ENCODE measurements at regions not wholly inside any gene's neighbourhood (a gene's known extent, or its start where the extent isn't known, plus 50 kb on each side); places are given as distances from the start of the nearest gene placed in this dataset.

- Histone ChIP-seq H3K36me3 (ENCODE audit: control insufficient read depth in 2 of 2, insufficient read depth in 2 of 2, low read length in 2 of 2) (no peaks in the 10 kb centered on the region), H3K4me3 (ENCODE audit: low read length in 2 of 2) (no peak overlapping the region), H3K27ac (ENCODE audit: low read length) (no peak overlapping the region), H3K4me1 (ENCODE audit: control insufficient read depth, insufficient read depth, low read length) (no peaks in the 10 kb centered on the region), H3K9me3 (ENCODE audit: control insufficient read depth in 2 of 2, low read length in 2 of 2) (no peaks in the 10 kb centered on the region), H3K27me3 (ENCODE audit: control insufficient read depth in 1 of 2, insufficient read depth in 2 of 2, low read length in 2 of 2) (no peaks in the 10 kb centered on the region), H3K9ac (ENCODE audit: low read length in 2 of 2) (no peak overlapping the region)
Observed at GRCh38 chr13:97719736-97720135, 233.7 kb upstream of the IPO5 start.

- no peak overlapping the region for H3K4me3 ChIP-seq (ENCODE audit: low read length in 2 of 2)
- H3K4me1 ChIP-seq (ENCODE audit: control insufficient read depth, insufficient read depth, low read length): no peaks in the 10 kb centered on the region
- no peak overlapping the region for H3K27ac ChIP-seq (ENCODE audit: low read length)
- no peak overlapping the region for H3K9ac ChIP-seq (ENCODE audit: low read length in 2 of 2)
- no peaks in the 10 kb centered on the region for H3K36me3 ChIP-seq (ENCODE audit: control insufficient read depth in 2 of 2, insufficient read depth in 2 of 2, low read length in 2 of 2)
- H3K27me3 ChIP-seq (ENCODE audit: control insufficient read depth in 1 of 2, insufficient read depth in 2 of 2, low read length in 2 of 2): no peaks in the 10 kb centered on the region
- H3K9me3 ChIP-seq (ENCODE audit: control insufficient read depth in 2 of 2, low read length in 2 of 2): no peaks in the 10 kb centered on the region
Observed at GRCh38 chr13:97720896-97721295, 232.6 kb upstream of the IPO5 start.

- Histone ChIP-seq H3K9me3 (ENCODE audit: control insufficient read depth in 2 of 2, low read length in 2 of 2) (no peaks in the 10 kb centered on the region), H3K27me3 (ENCODE audit: control insufficient read depth in 1 of 2, insufficient read depth in 2 of 2, low read length in 2 of 2) (no peaks in the 10 kb centered on the region), H3K4me1 (ENCODE audit: control insufficient read depth, insufficient read depth, low read length) (no peaks in the 10 kb centered on the region), H3K27ac (ENCODE audit: low read length) (no peak overlapping the region), H3K9ac (ENCODE audit: low read length in 2 of 2) (no peak overlapping the region), H3K36me3 (ENCODE audit: control insufficient read depth in 2 of 2, insufficient read depth in 2 of 2, low read length in 2 of 2) (no peaks in the 10 kb centered on the region), H3K4me3 (ENCODE audit: low read length in 2 of 2) (no peak overlapping the region)
Observed at GRCh38 chr13:97723655-97724054, 229.8 kb upstream of the IPO5 start.

- Histone ChIP-seq H3K4me1 (ENCODE audit: control insufficient read depth, insufficient read depth, low read length) (no peaks in the 10 kb centered on the region), H3K27ac (ENCODE audit: low read length) (no peak overlapping the region), H3K9me3 (ENCODE audit: control insufficient read depth in 2 of 2, low read length in 2 of 2) (no peaks in the 10 kb centered on the region)
Observed at GRCh38 chr13:97724450-97724849, 229.0 kb upstream of the IPO5 start.

GRCh38 chr13:97726664-97727280, 226.7 kb upstream of the IPO5 start:
- Histone ChIP-seq H3K9ac (ENCODE audit: low read length in 2 of 2) (no peak overlapping the region), H3K4me3 (ENCODE audit: low read length in 2 of 2) (no peak overlapping the region), H3K9me3 (ENCODE audit: control insufficient read depth in 2 of 2, low read length in 2 of 2) (no peaks in the 10 kb centered on the region), H3K4me1 (ENCODE audit: control insufficient read depth, insufficient read depth, low read length) (no peaks in the 10 kb centered on the region), H3K27me3 (ENCODE audit: control insufficient read depth in 1 of 2, insufficient read depth in 2 of 2, low read length in 2 of 2) (no peaks in the 10 kb centered on the region), H3K27ac (ENCODE audit: low read length) (no peak overlapping the region), H3K36me3 (ENCODE audit: control insufficient read depth in 2 of 2, insufficient read depth in 2 of 2, low read length in 2 of 2) (no peaks in the 10 kb centered on the region)

More at GRCh38 chr13:97724450-97724849, 229.0 kb upstream of the IPO5 start:
- Histone ChIP-seq H3K9ac (ENCODE audit: low read length in 2 of 2) (no peak overlapping the region), H3K27me3 (ENCODE audit: control insufficient read depth in 1 of 2, insufficient read depth in 2 of 2, low read length in 2 of 2) (no peaks in the 10 kb centered on the region), H3K36me3 (ENCODE audit: control insufficient read depth in 2 of 2, insufficient read depth in 2 of 2, low read length in 2 of 2) (no peaks in the 10 kb centered on the region), H3K4me3 (ENCODE audit: low read length in 2 of 2) (no peak overlapping the region)

GRCh38 chr13:97727991-97728390, 225.5 kb upstream of the IPO5 start:
- Histone ChIP-seq H3K9me3 (ENCODE audit: control insufficient read depth in 2 of 2, low read length in 2 of 2) (no peaks in the 10 kb centered on the region), H3K9ac (ENCODE audit: low read length in 2 of 2) (no peak overlapping the region), H3K27me3 (ENCODE audit: control insufficient read depth in 1 of 2, insufficient read depth in 2 of 2, low read length in 2 of 2) (no peaks in the 10 kb centered on the region), H3K4me1 (ENCODE audit: control insufficient read depth, insufficient read depth, low read length) (no peaks in the 10 kb centered on the region), H3K36me3 (ENCODE audit: control insufficient read depth in 2 of 2, insufficient read depth in 2 of 2, low read length in 2 of 2) (no peaks in the 10 kb centered on the region), H3K4me3 (ENCODE audit: low read length in 2 of 2) (no peak overlapping the region), H3K27ac (ENCODE audit: low read length) (no peak overlapping the region)

GRCh38 chr13:97736436-97736835, 217.0 kb upstream of the IPO5 start:
- Histone ChIP-seq H3K27ac (ENCODE audit: low read length) (no peak overlapping the region), H3K9me3 (ENCODE audit: control insufficient read depth in 2 of 2, low read length in 2 of 2) (no peaks in the 10 kb centered on the region), H3K9ac (ENCODE audit: low read length in 2 of 2) (no peak overlapping the region), H3K4me3 (ENCODE audit: low read length in 2 of 2) (no peak overlapping the region), H3K4me1 (ENCODE audit: control insufficient read depth, insufficient read depth, low read length) (no peaks in the 10 kb centered on the region), H3K27me3 (ENCODE audit: control insufficient read depth in 1 of 2, insufficient read depth in 2 of 2, low read length in 2 of 2) (no peaks in the 10 kb centered on the region), H3K36me3 (ENCODE audit: control insufficient read depth in 2 of 2, insufficient read depth in 2 of 2, low read length in 2 of 2) (no peaks in the 10 kb centered on the region)

GRCh38 chr13:97742084-97742483, 211.4 kb upstream of the IPO5 start:
- H3K27ac ChIP-seq (ENCODE audit: low read length): no peak overlapping the region
- no peaks in the 10 kb centered on the region for H3K4me1 ChIP-seq (ENCODE audit: control insufficient read depth, insufficient read depth, low read length)
- H3K9me3 ChIP-seq (ENCODE audit: control insufficient read depth in 2 of 2, low read length in 2 of 2): no peaks in the 10 kb centered on the region
- H3K36me3 ChIP-seq (ENCODE audit: control insufficient read depth in 2 of 2, insufficient read depth in 2 of 2, low read length in 2 of 2): no peaks in the 10 kb centered on the region
- no peak overlapping the region for H3K4me3 ChIP-seq (ENCODE audit: low read length in 2 of 2)
- H3K9ac ChIP-seq (ENCODE audit: low read length in 2 of 2): no peak overlapping the region
- no peaks in the 10 kb centered on the region for H3K27me3 ChIP-seq (ENCODE audit: control insufficient read depth in 1 of 2, insufficient read depth in 2 of 2, low read length in 2 of 2)

GRCh38 chr13:97743938-97744337, 209.5 kb upstream of the IPO5 start:
- no peak overlapping the region for H3K4me3 ChIP-seq (ENCODE audit: low read length in 2 of 2)
- no peaks in the 10 kb centered on the region for H3K27me3 ChIP-seq (ENCODE audit: control insufficient read depth in 1 of 2, insufficient read depth in 2 of 2, low read length in 2 of 2)
- no peaks in the 10 kb centered on the region for H3K9me3 ChIP-seq (ENCODE audit: control insufficient read depth in 2 of 2, low read length in 2 of 2)
- H3K27ac ChIP-seq (ENCODE audit: low read length): no peak overlapping the region
- no peaks in the 10 kb centered on the region for H3K4me1 ChIP-seq (ENCODE audit: control insufficient read depth, insufficient read depth, low read length)
- no peak overlapping the region for H3K9ac ChIP-seq (ENCODE audit: low read length in 2 of 2)
- H3K36me3 ChIP-seq (ENCODE audit: control insufficient read depth in 2 of 2, insufficient read depth in 2 of 2, low read length in 2 of 2): no peaks in the 10 kb centered on the region

- H3K9ac ChIP-seq (ENCODE audit: low read length in 2 of 2): no peak overlapping the region
Observed at GRCh38 chr13:97746649-97747048, 206.8 kb upstream of the IPO5 start.

GRCh38 chr13:97749174-97749573, 204.3 kb upstream of the IPO5 start:
- Histone ChIP-seq H3K9me3 (ENCODE audit: control insufficient read depth in 2 of 2, low read length in 2 of 2) (no peaks in the 10 kb centered on the region), H3K9ac (ENCODE audit: low read length in 2 of 2) (no peak overlapping the region), H3K4me3 (ENCODE audit: low read length in 2 of 2) (no peak overlapping the region), H3K27me3 (ENCODE audit: control insufficient read depth in 1 of 2, insufficient read depth in 2 of 2, low read length in 2 of 2) (no peaks in the 10 kb centered on the region), H3K36me3 (ENCODE audit: control insufficient read depth in 2 of 2, insufficient read depth in 2 of 2, low read length in 2 of 2) (no peaks in the 10 kb centered on the region), H3K27ac (ENCODE audit: low read length) (no peak overlapping the region), H3K4me1 (ENCODE audit: control insufficient read depth, insufficient read depth, low read length) (no peaks in the 10 kb centered on the region)

More at GRCh38 chr13:97746649-97747048, 206.8 kb upstream of the IPO5 start:
- Histone ChIP-seq H3K27me3 (ENCODE audit: control insufficient read depth in 1 of 2, insufficient read depth in 2 of 2, low read length in 2 of 2) (no peaks in the 10 kb centered on the region), H3K36me3 (ENCODE audit: control insufficient read depth in 2 of 2, insufficient read depth in 2 of 2, low read length in 2 of 2) (no peaks in the 10 kb centered on the region), H3K4me1 (ENCODE audit: control insufficient read depth, insufficient read depth, low read length) (no peaks in the 10 kb centered on the region), H3K9me3 (ENCODE audit: control insufficient read depth in 2 of 2, low read length in 2 of 2) (no peaks in the 10 kb centered on the region), H3K27ac (ENCODE audit: low read length) (no peak overlapping the region), H3K4me3 (ENCODE audit: low read length in 2 of 2) (no peak overlapping the region)
